HepG2 (cell line): ENCODE measurements at regions not wholly inside any gene's neighbourhood (a gene's known extent, or its start where the extent isn't known, plus 50 kb on each side); places are given as distances from the start of the nearest gene placed in this dataset.

Experiments used
- ZNF205 ChIP-seq: IDR thresholded peaks from 2 replicates; pipeline ENCODE4 v1.6.1; 2018; ENCODE audit warnings: missing biosample characterization, missing genetic modification reagents
- TF ChIP-seq, protein P1 (sequence below): IDR thresholded peaks from 2 replicates; pipeline ENCODE4 v1.6.1; 2016; ENCODE audit warnings: missing compliant biosample characterization, missing genetic modification reagents, borderline replicate concordance
- TF ChIP-seq, protein P2 (sequence below): sonication (generic); formaldehyde crosslinking; IDR thresholded peaks from 2 replicates; pipeline ENCODE4 v1.4.0; 2020; ENCODE audit warnings: missing genetic modification reagents

DNA sequence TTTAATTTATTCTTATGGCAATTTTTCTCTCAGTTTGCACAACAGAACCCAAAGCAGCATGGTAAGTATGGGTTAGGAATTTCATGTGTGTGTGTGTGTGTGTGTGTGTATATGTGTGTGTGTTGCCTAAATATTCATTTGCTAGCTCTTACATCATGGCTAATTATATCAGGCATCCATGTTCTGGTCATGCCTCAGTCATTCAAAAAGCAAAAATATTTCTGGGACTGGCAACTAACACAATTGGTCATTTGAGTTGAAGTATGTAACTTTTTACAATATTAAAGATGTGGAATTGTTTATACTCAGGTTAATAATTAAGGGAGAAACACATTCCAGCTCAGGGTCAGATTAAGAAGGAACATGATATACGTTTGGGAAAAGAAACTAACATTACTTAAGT lies 67.6 kb upstream of the PHYHIPL start:
- TF ChIP-seq, protein P1, sequence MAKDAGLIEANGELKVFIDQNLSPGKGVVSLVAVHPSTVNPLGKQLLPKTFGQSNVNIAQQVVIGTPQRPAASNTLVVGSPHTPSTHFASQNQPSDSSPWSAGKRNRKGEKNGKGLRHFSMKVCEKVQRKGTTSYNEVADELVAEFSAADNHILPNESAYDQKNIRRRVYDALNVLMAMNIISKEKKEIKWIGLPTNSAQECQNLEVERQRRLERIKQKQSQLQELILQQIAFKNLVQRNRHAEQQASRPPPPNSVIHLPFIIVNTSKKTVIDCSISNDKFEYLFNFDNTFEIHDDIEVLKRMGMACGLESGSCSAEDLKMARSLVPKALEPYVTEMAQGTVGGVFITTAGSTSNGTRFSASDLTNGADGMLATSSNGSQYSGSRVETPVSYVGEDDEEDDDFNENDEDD: no peak
- no peak for TF ChIP-seq ZNF205 (CRISPR knock-in tag)
- TF ChIP-seq, protein P2, sequence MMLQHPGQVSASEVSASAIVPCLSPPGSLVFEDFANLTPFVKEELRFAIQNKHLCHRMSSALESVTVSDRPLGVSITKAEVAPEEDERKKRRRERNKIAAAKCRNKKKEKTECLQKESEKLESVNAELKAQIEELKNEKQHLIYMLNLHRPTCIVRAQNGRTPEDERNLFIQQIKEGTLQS (CRISPR knock-in tag): no peak
